Liver (tissue), 3 donors: ENCODE measurements at regions not wholly inside any gene's neighbourhood (a gene's known extent, or its start where the extent isn't known, plus 50 kb on each side); places are given as distances from the start of the nearest gene placed in this dataset.

Experiments
- CTCF ChIP-seq: fragments of 150-350 bp; IDR thresholded peaks from 2 replicates; pipeline ENCODE4 v1.5.1; 2017; ENCODE audit warnings: improper control_type of control experiment, low read depth, low read length; ENCODE audit not compliant: missing input control
- EGR1 ChIP-seq, 2 donors: IDR thresholded peaks; 2 replicates each; pipeline ENCODE4 v1.6.1; 2016 to 2018; ENCODE audit warnings: antibody characterized with exemption in 2 of 2, low read depth in 2 of 2
- HNF4G ChIP-seq: IDR thresholded peaks from 2 replicates; pipeline ENCODE4 v1.6.1; 2016; ENCODE audit warnings: antibody characterized with exemption
- MAX ChIP-seq: IDR thresholded peaks from 2 replicates; pipeline ENCODE4 v1.6.1; 2016; ENCODE audit warnings: antibody characterized with exemption
- RAD21 ChIP-seq, 2 donors: IDR thresholded peaks; 2 replicates each; pipeline ENCODE4 v1.6.1; 2016; ENCODE audit warnings: antibody characterized with exemption in 2 of 2, mild to moderate bottlenecking in 2 of 2
- RXRA ChIP-seq, 2 donors: IDR thresholded peaks; 2 replicates each; pipeline ENCODE4 v1.6.1; 2017 to 2018; ENCODE audit warnings: antibody characterized with exemption in 2 of 2, mild to moderate bottlenecking in 1 of 2
- SP1 ChIP-seq: IDR thresholded peaks from 2 replicates; pipeline ENCODE4 v1.6.1; 2018; ENCODE audit warnings: antibody characterized with exemption, mild to moderate bottlenecking
- TAF1 ChIP-seq: conservative IDR thresholded peaks from 2 replicates; pipeline ENCODE4 v1.6.1; 2016; ENCODE audit warnings: antibody characterized with exemption, mild to moderate bottlenecking
- YY1 ChIP-seq: IDR thresholded peaks from 2 replicates; pipeline ENCODE4 v1.6.1; 2016; ENCODE audit warnings: antibody characterized with exemption, mild to moderate bottlenecking
- TF ChIP-seq, protein P1 (sequence below): IDR thresholded peaks from 2 replicates; pipeline ENCODE4 v1.6.1; 2016; ENCODE audit warnings: antibody characterized with exemption, mild to moderate bottlenecking
- TF ChIP-seq, protein P2 (sequence below): IDR thresholded peaks from 2 replicates; pipeline ENCODE4 v1.6.1; 2016; ENCODE audit warnings: antibody characterized with exemption
- donor health status: healthy.
- donor health status: healthy.

DNA sequence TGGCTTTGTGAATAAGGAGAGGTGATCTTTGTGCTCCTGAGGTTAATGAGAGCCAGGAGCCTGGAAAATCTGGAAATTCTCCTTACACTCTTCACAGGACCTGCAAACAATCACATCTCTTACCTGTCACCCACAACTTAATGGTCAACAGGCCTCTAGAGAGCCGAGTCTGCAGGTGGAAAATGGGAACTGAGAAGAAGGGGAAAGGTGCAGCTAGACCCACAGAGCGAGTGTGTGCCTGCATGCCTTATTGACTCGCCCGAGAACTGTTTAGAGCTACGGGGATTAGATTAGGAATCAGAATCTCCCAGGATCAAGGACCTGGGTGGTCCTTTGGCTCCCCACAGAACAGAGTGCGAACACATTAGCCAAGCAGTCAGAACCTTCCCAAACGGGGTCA, 329.6 kb downstream of the PTEN start:
- TF ChIP-seq CTCF (no peak), MAX (no peak), TAF1 (no peak), YY1 (no peak), HNF4G (no peak), RXRA (IDR thresholded peaks at IDR 0.05) (no peak), RAD21 (IDR thresholded peaks at IDR 0.05) (no peak), SP1 (no peak), EGR1 (IDR thresholded peaks at IDR 0.05; ENCODE audit: low read depth in 2 of 2) (no peak)
- TF ChIP-seq, protein P1, sequence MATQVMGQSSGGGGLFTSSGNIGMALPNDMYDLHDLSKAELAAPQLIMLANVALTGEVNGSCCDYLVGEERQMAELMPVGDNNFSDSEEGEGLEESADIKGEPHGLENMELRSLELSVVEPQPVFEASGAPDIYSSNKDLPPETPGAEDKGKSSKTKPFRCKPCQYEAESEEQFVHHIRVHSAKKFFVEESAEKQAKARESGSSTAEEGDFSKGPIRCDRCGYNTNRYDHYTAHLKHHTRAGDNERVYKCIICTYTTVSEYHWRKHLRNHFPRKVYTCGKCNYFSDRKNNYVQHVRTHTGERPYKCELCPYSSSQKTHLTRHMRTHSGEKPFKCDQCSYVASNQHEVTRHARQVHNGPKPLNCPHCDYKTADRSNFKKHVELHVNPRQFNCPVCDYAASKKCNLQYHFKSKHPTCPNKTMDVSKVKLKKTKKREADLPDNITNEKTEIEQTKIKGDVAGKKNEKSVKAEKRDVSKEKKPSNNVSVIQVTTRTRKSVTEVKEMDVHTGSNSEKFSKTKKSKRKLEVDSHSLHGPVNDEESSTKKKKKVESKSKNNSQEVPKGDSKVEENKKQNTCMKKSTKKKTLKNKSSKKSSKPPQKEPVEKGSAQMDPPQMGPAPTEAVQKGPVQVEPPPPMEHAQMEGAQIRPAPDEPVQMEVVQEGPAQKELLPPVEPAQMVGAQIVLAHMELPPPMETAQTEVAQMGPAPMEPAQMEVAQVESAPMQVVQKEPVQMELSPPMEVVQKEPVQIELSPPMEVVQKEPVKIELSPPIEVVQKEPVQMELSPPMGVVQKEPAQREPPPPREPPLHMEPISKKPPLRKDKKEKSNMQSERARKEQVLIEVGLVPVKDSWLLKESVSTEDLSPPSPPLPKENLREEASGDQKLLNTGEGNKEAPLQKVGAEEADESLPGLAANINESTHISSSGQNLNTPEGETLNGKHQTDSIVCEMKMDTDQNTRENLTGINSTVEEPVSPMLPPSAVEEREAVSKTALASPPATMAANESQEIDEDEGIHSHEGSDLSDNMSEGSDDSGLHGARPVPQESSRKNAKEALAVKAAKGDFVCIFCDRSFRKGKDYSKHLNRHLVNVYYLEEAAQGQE: no peak
- TF ChIP-seq, protein P2, sequence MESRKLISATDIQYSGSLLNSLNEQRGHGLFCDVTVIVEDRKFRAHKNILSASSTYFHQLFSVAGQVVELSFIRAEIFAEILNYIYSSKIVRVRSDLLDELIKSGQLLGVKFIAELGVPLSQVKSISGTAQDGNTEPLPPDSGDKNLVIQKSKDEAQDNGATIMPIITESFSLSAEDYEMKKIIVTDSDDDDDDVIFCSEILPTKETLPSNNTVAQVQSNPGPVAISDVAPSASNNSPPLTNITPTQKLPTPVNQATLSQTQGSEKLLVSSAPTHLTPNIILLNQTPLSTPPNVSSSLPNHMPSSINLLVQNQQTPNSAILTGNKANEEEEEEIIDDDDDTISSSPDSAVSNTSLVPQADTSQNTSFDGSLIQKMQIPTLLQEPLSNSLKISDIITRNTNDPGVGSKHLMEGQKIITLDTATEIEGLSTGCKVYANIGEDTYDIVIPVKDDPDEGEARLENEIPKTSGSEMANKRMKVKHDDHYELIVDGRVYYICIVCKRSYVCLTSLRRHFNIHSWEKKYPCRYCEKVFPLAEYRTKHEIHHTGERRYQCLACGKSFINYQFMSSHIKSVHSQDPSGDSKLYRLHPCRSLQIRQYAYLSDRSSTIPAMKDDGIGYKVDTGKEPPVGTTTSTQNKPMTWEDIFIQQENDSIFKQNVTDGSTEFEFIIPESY: no peak
